HFFc6 (cell line): ENCODE measurements at regions not wholly inside any gene's neighbourhood (a gene's known extent, or its start where the extent isn't known, plus 50 kb on each side); places are given as distances from the start of the nearest gene placed in this dataset.
"Not testable (repeated sequence)": the region's sequence is repeated elsewhere in the genome, so short reads cannot be mapped to it uniquely, and the experiment has no call there.

Experiments
- DNase-seq: peaks from one replicate; pipeline ENCODE4 v3.0.0-alpha.2; 2018
- H3K27ac Mint-ChIP-seq: 2 replicates; pipeline ENCODE4 v1.8.0; 2020; ENCODE audit warnings: mild to moderate bottlenecking, mixed read lengths
- H3K27me3 Mint-ChIP-seq: 2 replicates; pipeline ENCODE4 v1.8.0; 2021; ENCODE audit warnings: mild to moderate bottlenecking, moderate library complexity, mixed read lengths; ENCODE audit not compliant: insufficient read depth
- H3K36me3 Mint-ChIP-seq: 2 replicates; pipeline ENCODE4 v1.8.0; 2021; ENCODE audit warnings: low read depth, mixed read lengths
- H3K4me1 Mint-ChIP-seq: 2 replicates; pipeline ENCODE4 v1.8.0; 2020; ENCODE audit warnings: low read depth, mixed read lengths
- H3K4me3 Mint-ChIP-seq: 2 replicates; pipeline ENCODE4 v1.8.0; 2020; ENCODE audit warnings: mild to moderate bottlenecking, moderate library complexity, mixed read lengths
- H3K9me3 Mint-ChIP-seq: 2 replicates; pipeline ENCODE4 v1.8.0; 2020; ENCODE audit warnings: mild to moderate bottlenecking, mixed read lengths
- TF ChIP-seq, protein P1 (sequence below): fragments of 200-600 bp; sonication (generic); IDR thresholded peaks from 2 replicates; pipeline ENCODE4 v1.5.0; 2021; ENCODE audit warnings: antibody characterized with exemption, mild to moderate bottlenecking

DNA sequence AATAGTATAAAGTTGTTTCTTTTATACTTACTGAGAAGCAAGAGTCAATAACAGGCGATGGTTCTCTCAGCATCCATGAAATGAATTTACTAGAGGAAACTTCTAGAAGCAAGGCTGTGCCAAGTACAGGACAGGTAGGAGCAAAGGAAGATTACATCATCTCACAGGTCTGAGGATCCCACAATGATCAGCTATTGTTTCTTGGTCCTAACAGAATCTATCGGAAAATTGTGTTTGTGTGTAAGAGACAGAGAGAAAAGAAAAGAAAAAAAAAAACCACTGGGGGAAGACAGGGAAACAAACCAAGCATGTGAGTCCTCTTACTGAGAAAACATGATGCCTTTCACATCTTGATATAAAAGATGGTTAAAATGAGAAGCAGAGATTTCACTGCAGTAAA, 535.0 kb upstream of the NRP1 start:
- Mint-ChIP-seq H3K4me3 (no peak overlapping the region), H3K36me3 (no peaks in the 10 kb centered on the region), H3K9me3 (no peaks in the 10 kb centered on the region), H3K27ac (no peak overlapping the region), H3K27me3 (peaks cover 45% of the 10 kb centered on the region), H3K4me1 (no peaks in the 10 kb centered on the region)
- DNase-seq: no peak
- TF ChIP-seq, protein P1, sequence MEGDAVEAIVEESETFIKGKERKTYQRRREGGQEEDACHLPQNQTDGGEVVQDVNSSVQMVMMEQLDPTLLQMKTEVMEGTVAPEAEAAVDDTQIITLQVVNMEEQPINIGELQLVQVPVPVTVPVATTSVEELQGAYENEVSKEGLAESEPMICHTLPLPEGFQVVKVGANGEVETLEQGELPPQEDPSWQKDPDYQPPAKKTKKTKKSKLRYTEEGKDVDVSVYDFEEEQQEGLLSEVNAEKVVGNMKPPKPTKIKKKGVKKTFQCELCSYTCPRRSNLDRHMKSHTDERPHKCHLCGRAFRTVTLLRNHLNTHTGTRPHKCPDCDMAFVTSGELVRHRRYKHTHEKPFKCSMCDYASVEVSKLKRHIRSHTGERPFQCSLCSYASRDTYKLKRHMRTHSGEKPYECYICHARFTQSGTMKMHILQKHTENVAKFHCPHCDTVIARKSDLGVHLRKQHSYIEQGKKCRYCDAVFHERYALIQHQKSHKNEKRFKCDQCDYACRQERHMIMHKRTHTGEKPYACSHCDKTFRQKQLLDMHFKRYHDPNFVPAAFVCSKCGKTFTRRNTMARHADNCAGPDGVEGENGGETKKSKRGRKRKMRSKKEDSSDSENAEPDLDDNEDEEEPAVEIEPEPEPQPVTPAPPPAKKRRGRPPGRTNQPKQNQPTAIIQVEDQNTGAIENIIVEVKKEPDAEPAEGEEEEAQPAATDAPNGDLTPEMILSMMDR: no peak

DNA sequence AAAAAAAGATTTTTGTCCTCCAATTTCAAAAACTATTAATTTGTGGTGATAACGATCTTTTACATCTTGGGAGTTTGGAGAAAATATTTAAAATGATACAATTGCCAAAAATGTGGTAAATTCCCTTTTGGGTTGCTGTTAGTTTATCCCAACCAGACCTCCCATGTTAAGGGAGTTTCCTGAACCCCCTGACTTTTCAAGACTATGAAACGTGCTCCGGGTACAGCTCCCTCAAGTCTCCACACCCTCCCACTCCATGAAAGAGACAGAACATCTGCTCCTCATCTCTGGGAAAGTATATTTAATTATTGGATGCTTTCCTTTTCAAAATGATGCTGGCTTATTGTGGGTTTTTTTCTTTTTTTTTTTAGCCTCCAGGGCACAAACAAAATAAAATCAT, 534.6 kb upstream of the NRP1 start:
- Mint-ChIP-seq H3K4me3 (no peak overlapping the region), H3K36me3 (no peaks in the 10 kb centered on the region), H3K27me3 (peaks cover 46% of the 10 kb centered on the region), H3K27ac (no peak overlapping the region), H3K4me1 (no peaks in the 10 kb centered on the region), H3K9me3 (no peaks in the 10 kb centered on the region)
- TF ChIP-seq, protein P1: no peak
- DNase-seq: no peak

DNA sequence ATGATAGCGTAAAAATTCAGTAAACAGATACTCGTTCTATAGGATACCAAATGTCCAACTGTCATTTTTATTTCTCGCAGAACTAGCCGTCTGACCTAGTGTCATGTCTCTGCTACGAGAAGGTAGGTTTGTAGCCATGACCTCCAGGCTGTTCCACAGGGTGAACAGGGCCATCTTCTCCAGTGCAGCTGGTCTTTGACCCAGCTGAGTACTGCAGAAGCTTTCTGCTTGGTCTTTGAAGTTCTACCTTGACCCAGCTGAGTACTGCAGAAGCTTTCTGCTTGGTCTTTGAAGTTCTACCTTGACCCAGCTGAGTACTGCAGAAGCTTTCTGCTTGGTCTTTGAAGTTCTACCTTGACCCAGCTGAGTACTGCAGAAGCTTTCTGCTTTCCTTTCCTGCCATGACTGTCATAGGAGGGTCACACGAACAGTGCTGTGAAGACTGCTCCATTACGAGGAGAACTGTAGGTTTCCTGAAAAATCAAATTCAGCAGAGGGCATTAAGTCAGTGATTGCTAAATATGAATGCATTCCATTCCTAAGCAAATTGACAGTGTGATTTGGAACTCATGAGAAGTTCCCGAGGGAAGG, 532.8 kb upstream of the NRP1 start:
- not testable (repeated sequence) for H3K36me3 Mint-ChIP-seq, H3K4me3 Mint-ChIP-seq
- H3K27me3 Mint-ChIP-seq: peaks cover 49% of the 10 kb centered on the region

DNA sequence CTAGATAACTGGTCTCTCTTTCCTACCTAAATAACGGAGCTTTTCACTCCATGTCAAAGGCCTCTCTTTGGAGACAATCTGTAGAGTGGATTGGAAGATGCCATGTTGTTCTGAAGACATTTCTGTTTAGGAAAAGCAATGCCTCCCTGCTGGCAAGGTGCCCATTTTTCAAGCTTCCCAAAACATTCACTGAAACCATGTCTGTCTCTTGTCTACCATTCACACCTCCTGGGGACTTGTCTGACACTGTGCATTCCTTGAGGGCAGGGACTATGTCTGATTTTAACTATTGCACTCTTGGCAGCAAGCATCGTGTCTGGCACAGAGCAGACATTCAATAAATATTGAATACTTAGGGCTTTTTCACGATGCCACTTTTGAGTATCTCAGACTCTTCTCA, 528.9 kb upstream of the NRP1 start:
- Mint-ChIP-seq H3K4me3 (no peak overlapping the region), H3K27me3 (peaks cover 19% of the 10 kb centered on the region)

More for the DNA sequence above, 532.8 kb upstream of the NRP1 start:
- not testable (repeated sequence) for DNase-seq, H3K27ac Mint-ChIP-seq, H3K9me3 Mint-ChIP-seq, H3K4me1 Mint-ChIP-seq

DNA sequence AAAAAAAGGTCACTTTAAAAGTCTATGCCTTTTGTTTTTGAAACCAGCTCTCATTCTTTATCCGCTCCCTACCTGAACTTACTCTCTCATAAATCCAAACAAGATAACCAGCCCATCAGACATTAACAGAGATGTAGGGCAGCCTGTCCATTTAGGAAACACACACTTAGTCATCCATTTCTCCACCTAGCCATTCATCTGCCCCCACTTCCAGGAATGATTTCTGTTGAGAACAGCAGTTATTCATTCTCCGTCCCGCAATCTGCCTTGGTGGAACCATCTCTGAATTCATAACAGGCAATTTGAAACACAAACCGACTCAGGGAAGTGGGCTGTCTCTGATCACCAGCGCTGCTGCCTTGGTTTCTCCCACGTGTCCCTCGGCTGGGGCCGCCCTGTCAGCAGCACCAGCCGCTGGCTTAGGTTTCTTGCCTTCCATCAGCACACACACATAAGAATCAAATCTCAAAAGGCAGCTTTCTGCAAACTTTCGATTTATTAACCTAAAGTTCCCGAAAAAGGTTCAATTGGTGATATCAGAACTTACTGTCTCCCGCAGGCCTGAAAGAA, 528.2 kb upstream of the NRP1 start:
- Mint-ChIP-seq H3K27me3 (peaks cover 21% of the 10 kb centered on the region), H3K36me3 (no peaks in the 10 kb centered on the region), H3K27ac (no peak overlapping the region), H3K4me3 (no peak overlapping the region), H3K4me1 (peaks cover 4% of the 10 kb centered on the region; the same call in 1 of the 2 replicates), H3K9me3 (no peaks in the 10 kb centered on the region)
- no peak for DNase-seq
- TF ChIP-seq, protein P1: no peak

More for the DNA sequence above, 528.9 kb upstream of the NRP1 start:
- Mint-ChIP-seq H3K9me3 (no peaks in the 10 kb centered on the region), H3K36me3 (no peaks in the 10 kb centered on the region), H3K27ac (no peak overlapping the region), H3K4me1 (peaks cover 4% of the 10 kb centered on the region; the same call in 1 of the 2 replicates)
- DNase-seq: no peak
- TF ChIP-seq, protein P1: no peak

DNA sequence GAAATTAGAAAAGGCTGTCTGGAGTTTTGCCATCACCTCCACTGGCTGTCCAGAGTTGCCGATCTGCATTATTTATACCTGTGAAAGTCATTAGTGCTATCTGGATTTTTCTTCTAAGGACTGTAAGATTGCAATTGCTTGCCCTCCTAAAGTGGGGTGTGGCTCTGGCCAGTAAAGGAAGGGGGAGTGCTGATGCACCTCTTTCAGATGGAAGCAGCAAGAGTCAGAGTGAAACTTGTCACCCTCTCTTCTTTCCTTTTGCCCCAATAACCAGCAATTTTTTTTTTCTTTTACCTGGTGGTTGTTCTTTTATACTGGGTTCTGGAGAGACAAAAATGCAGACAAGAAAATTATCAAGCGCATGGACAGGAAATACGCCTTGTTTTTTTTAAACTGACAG, 527.4 kb upstream of the NRP1 start:
- Mint-ChIP-seq H3K27ac (no peak overlapping the region), H3K36me3 (no peaks in the 10 kb centered on the region), H3K4me1 (peaks cover 4% of the 10 kb centered on the region; the same call in 1 of the 2 replicates), H3K27me3 (peaks cover 22% of the 10 kb centered on the region), H3K9me3 (no peaks in the 10 kb centered on the region), H3K4me3 (no peak overlapping the region)
- DNase-seq: no peak
- TF ChIP-seq, protein P1: no peak
